Stimulated activated CD4-positive, alpha-beta T cell treated with anti-CD3 and anti-CD28 coated beads, Interleukin-12 subunit alpha, Interleukin-12 subunit beta, amount 100 ng/mL, for 24 hours (primary cell): ENCODE measurements at regions not wholly inside any gene's neighbourhood (a gene's known extent, or its start where the extent isn't known, plus 50 kb on each side); places are given as distances from the start of the nearest gene placed in this dataset.

Source experiments
- DNase-seq, 2 experiments: peaks; one replicate each; pipeline ENCODE4 v3.0.0-alpha.2; 2020; ENCODE audit warnings: low read depth in 2 of 2

DNA sequence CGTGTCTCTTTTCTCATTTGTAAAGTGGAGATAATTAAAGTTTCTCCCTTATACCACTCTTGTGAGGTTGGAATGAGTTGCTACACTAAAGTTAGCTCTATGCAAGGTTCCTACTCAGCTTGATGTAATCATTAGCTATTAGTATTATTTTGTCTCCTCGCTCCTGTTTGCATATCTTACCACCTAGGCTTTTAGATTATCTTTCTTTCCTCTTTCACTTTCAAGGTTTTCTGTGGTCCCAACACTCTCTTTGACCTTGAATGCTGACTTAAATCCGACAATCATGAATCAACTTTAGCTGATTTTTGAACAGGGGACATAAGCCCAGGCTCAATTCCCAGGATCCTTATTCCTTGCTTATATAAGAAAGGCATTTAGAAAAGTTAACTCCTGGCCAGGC lies 769.7 kb upstream of the GRM7 start:
- DNase-seq = no peak

- no peak for DNase-seq
Observed at GRCh38 chr3:6095006-6095405, 765.9 kb upstream of the GRM7 start.

GRCh38 chr3:6097021-6097420 lies 763.9 kb upstream of the GRM7 start:
- no peak for DNase-seq

DNA sequence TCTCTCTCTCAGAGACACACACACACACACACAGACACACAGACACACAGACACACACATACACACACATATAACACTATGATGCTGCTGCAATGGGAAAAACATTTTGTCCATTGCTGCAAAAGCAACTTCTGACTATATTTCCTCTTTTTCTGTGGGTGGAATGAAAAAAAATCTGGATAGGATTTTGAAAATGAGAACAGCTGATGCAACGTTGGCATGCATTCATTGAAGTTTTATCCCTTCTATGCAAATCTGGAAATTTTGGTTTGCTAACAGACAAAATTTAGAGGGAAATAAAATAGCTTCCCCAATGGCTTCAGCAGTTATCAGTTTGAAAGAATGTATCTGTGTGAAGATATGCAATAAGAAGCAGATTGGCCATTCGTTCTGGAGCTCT lies 763.4 kb upstream of the GRM7 start:
- DNase-seq = no peak

DNA sequence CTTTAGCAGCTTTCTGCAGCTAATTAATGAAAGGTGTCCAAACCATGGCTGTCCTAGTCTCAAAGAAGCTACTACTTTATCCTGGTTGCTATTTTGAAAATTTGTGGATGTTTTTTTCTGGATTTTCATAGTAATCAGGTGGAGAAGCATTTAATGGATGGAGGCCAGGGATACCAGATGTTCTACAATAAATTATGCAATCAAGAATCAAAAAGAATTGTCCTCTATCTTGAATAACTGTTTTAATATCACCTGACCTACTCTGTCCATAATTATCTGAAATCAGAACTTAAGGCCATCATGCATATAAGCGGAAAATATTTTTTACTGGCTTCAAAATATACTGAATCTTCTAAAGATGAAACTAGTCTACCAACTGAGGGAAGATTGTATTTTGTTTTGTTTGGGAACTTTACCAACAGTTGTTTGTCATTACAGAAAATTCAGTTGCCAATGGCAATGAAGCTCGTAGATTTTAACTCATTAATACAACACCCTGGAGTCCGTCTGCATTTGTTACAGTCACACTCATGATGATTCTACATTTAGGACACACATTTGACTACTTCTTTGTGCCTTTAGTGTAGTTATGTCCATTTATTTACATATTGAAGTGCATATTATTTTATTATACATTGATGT lies 762.3 kb upstream of the GRM7 start:
- DNase-seq = no peak

GRCh38 chr3:6099458-6100075 lies 761.3 kb upstream of the GRM7 start:
- DNase-seq = no peak

DNA sequence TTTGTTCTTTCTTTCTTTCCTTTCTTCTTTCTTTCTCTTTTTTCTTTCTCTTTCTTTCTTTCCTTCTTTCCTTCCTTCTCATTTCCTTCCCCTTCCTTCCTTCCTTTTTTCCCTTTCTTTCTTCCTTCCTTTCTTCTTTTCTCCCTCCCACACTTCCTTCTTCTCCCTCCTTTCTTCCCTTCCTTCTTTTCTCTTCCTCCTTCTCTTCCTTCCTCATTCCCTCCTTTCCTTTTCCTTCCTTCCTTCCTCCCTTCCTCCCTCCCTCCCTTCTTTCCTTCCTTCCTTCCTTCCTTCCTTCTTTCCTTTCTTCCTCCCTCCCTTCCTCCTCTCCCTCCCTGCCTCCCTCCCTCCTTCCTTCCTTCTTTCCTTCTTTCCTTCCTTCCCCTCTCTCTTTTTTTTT lies 755.7 kb upstream of the GRM7 start:
- DNase-seq = no peak

DNA sequence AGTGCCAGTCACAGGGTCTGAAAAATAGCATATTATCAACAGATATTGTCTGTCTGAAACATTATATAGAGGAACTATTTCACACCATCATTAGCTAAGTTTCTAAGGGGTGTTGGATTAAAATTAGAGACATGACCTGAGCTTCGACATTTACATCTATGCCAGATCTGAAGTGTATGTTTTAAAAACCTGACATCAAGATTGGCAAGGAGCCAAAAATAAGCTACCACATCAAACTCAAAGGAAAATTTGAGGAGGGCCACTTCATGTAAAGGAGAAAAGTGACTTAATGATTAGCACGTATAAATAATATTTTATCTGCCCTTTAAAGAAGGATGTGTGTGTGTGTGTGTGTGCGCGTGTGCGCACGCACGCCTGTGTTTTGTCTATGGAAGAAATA lies 752.0 kb upstream of the GRM7 start:
- DNase-seq = no peak

- DNase-seq = no peak
Observed at GRCh38 chr3:6110451-6110850, 750.5 kb upstream of the GRM7 start.

DNA sequence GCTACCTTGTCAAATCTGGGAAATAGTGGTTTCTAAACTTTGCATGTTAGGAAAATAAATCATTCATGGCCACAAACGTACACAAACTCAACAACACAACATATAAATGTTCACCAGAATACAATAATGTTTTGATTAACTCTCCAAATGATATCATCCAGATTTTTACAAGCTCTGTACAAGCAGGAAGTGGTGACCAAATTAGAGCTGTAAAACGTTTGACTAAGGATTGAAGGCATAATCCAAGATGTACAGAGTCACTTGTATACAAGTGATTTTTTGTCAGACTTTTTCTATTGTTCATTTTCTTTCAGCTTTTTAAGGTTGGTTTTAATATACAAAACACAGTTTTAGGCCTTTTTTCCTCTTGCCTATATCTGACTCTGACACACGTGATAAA lies 748.4 kb upstream of the GRM7 start:
- no peak for DNase-seq

- DNase-seq = no peak
Observed at GRCh38 chr3:6113338-6113737, 747.6 kb upstream of the GRM7 start.

DNA sequence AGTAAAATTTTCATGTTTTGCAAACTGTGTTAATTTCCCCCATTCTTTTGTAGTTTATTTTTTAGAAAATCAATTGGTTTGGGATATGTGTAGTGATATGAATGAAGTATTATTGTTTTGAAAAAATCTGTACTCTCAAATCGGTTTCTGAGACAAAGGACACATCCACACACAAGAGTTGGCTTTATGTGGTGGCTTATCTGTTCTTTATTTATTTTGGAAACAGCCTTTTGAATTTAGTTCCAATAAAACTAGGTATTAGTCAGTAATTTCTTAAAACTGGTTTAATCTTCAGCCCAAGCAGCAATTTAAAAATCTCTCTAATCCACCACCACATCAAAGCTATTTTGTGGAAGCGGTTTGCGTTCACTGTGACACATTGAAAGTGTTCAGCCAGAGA lies 741.5 kb upstream of the GRM7 start:
- DNase-seq = no peak

GRCh38 chr3:6120786-6121185 lies 740.1 kb upstream of the GRM7 start:
- no peak for DNase-seq

DNA sequence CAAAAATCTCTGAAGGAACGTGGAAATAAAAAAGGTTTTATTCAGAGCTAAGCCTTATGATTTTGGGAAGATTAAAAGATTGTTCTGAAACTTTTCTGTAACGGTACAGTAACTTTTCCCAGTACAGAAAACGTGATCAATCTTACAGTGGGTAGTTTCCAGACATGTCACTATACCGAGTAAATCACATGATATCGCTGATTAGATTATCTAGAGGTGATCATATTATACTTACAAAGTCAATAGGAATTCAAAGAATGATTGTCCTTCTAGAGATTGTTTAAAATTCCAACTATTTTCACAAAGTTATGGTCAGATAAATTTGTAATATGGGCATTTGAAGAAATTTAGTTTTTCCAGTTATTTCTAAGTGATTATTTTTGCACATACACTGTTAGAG lies 736.0 kb upstream of the GRM7 start:
- DNase-seq = no peak

DNA sequence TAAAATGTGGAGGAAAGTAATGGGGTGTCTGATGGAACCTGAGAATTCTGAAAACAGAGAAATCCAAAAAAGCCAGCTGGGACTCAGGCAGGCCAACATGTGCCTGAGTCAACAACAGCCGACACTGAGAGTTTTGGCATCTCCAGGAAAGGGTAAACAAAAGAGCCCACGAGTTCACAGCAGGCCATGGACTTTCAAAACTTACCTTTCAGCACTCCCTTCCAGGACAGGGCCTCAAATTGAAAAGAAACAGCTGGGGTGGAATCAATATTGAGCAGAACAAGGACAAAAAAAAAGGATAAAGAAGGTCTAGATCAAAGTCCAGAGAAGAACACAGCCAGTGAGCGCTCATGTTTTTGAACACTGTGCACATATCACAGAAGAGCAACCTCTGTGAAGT lies 735.4 kb upstream of the GRM7 start:
- no peak for DNase-seq

GRCh38 chr3:6132684-6133432 lies 728.1 kb upstream of the GRM7 start:
- no peak for DNase-seq

DNA sequence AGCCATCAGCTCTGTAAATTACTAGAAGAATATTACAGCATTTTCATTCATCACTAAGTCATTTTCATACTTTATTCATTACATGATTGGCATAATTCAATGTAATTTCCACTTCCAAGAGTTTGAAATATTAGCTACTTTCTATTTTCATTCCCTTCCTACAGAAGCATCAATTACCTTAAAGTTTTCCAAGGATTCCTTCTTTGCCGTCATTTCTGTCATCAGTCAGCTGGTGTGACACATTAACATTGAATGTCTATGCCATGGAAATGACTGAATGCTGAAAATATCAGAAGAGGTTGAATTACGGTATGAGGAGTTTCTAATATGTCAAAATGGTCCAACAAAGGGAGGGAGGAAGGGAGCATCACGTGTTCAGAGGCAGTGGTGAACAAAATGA lies 718.2 kb upstream of the GRM7 start:
- DNase-seq = no peak

GRCh38 chr3:6147883-6148282 lies 713.0 kb upstream of the GRM7 start:
- DNase-seq = no peak

DNA sequence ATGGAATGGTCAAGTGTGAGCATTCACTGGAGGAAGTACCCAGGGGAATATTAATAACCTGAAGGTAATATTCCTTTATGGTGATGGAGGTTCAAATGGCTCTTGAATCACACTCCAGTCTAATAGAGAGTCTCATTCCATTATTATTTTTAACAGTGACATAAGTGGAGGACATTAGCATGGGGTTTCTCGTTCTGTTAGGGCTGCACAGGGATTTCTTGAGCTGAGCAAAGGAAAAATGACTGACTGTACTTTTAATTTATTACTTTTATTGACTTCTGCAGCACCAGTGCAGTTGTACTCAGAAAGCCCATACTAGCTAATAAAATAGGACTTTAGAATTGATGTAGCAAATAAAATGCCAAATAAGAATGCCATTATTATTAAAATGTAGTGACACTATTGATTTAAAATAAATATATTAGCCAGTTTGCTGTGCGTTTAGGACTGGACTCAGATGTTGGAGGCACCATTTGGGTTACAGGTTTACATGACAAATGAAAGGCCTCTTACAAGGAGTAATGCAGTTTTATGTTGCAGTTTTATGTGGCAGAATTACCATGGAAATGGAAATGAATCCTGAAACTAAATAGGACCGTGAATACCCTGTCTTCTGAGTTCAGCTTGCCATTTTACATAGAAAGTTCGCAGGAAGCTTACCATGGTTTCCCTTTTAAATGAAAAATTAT lies 705.1 kb upstream of the GRM7 start:
- no peak for DNase-seq

GRCh38 chr3:6165951-6166350 lies 695.0 kb upstream of the GRM7 start:
- no peak for DNase-seq

DNA sequence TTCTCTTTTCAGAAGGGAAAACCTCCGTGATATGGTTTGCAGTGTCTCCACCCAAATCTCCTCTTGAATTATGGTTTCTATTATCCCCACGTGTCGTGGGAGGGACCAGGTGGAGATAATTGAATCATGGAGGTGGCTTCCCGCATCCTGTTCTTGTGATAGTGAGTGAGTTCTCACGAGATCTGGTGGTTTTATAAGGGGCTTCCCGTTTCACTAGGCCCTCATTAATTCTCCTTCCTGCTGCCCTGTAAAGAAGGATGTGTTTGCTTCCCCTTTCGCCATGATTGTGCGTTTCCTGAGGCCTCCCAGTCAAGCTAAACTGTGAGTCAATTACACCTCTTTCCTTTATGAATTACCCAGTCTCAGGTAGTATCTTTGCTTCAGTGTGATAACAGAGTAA lies 692.7 kb upstream of the GRM7 start:
- no peak for DNase-seq

- DNase-seq = no peak
Observed at GRCh38 chr3:6172871-6173642, 687.9 kb upstream of the GRM7 start.
